ENCODE measurements at regions not wholly inside any gene's neighbourhood (a gene's known extent, or its start where the extent isn't known, plus 50 kb on each side); places are given as distances from the start of the nearest gene placed in this dataset.

DNA sequence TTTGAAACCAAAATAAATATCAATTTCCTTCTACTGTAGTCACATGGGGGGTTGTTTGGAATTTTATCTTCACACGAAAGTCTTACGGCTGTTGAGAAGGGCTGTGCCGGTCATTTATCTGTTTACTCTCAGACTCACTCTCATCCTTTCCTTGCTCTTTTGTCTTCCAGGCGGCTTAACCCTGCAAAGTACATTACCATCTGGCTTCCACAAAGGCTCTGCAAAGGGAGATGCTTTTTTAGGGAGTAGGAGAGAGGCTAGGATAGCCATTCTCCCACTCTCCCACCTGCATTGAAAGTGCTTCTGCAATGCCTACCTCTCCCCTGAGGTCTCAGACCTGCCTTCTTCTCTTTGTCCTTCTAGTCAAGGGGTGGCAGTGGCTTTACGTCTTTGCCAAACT, 247.6 kb downstream of the MEIS1 start:
- Mint-ChIP-seq H3K4me3 (ENCODE audit: unreplicated experiment) (no peak overlapping the region), H3K27ac (ENCODE audit: unreplicated experiment) (no peak overlapping the region), H3K36me3 (ENCODE audit: low read depth, unreplicated experiment) (no peaks in the 10 kb centered on the region), H3K9me3 (ENCODE audit: unreplicated experiment) (no peaks in the 10 kb centered on the region), H3K4me1 (ENCODE audit: unreplicated experiment) (peaks cover 2% of the 10 kb centered on the region), H3K27me3 (ENCODE audit: unreplicated experiment) (no peaks in the 10 kb centered on the region)
- TF ChIP-seq, protein P1, sequence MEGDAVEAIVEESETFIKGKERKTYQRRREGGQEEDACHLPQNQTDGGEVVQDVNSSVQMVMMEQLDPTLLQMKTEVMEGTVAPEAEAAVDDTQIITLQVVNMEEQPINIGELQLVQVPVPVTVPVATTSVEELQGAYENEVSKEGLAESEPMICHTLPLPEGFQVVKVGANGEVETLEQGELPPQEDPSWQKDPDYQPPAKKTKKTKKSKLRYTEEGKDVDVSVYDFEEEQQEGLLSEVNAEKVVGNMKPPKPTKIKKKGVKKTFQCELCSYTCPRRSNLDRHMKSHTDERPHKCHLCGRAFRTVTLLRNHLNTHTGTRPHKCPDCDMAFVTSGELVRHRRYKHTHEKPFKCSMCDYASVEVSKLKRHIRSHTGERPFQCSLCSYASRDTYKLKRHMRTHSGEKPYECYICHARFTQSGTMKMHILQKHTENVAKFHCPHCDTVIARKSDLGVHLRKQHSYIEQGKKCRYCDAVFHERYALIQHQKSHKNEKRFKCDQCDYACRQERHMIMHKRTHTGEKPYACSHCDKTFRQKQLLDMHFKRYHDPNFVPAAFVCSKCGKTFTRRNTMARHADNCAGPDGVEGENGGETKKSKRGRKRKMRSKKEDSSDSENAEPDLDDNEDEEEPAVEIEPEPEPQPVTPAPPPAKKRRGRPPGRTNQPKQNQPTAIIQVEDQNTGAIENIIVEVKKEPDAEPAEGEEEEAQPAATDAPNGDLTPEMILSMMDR (IDR thresholded peaks at IDR 0.05; ENCODE audit: unreplicated experiment): no peak
- no peak for DNase-seq (ENCODE audit: low spot score)

DNA sequence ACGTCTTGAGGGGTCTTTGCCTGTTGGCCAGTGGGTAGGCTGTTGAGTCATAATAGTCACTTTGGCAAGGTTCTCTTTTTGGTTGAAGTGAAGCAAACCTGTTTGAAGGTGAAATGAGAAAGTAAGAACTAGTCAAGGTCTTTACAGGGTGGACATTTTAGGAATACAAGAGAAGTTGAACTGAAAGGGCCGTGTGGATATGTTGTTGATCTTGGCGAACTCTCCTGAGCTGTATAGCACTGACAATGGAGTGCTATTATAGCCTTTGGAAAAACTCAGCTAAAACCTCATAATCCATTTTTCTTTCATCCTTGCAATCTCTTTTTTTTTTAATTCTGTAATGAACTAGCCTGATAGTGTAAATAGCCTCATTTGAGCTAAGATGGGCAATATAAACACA, 248.1 kb downstream of the MEIS1 start:
- no peak for DNase-seq (ENCODE audit: low spot score)
- peaks cover 2% of the 10 kb centered on the region for H3K4me1 Mint-ChIP-seq (ENCODE audit: unreplicated experiment)
- H3K27ac Mint-ChIP-seq (ENCODE audit: unreplicated experiment): no peak overlapping the region
- no peak overlapping the region for H3K4me3 Mint-ChIP-seq (ENCODE audit: unreplicated experiment)
- no peaks in the 10 kb centered on the region for H3K27me3 Mint-ChIP-seq (ENCODE audit: unreplicated experiment)
- TF ChIP-seq, protein P1 (IDR thresholded peaks at IDR 0.05; ENCODE audit: unreplicated experiment): no peak
- no peaks in the 10 kb centered on the region for H3K9me3 Mint-ChIP-seq (ENCODE audit: unreplicated experiment)
- H3K36me3 Mint-ChIP-seq (ENCODE audit: low read depth, unreplicated experiment): no peaks in the 10 kb centered on the region

DNA sequence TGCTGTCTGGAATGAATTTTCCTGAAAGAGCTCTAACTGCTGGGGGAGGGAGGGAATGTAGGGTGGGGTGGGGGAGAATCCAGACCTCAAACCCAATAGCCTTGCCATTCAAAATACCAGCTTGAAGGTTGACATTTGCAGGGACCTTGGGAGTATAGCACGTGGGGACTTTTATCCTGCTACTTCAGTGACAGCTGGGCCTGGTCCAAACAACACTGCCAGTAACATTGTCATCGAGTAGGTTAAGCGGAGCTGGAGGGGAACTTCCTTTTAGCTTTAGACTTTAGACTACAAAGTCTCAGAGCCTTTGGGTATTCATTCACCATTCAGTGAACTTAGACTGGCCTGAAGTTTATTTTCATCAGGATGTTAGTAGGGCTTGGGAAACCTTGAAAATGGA, 248.7 kb downstream of the MEIS1 start:
- H3K9me3 Mint-ChIP-seq (ENCODE audit: unreplicated experiment): no peaks in the 10 kb centered on the region
- no peak overlapping the region for H3K27ac Mint-ChIP-seq (ENCODE audit: unreplicated experiment)
- H3K4me1 Mint-ChIP-seq (ENCODE audit: unreplicated experiment): peaks cover 2% of the 10 kb centered on the region
- no peaks in the 10 kb centered on the region for H3K36me3 Mint-ChIP-seq (ENCODE audit: low read depth, unreplicated experiment)
- H3K4me3 Mint-ChIP-seq (ENCODE audit: unreplicated experiment): no peak overlapping the region
- TF ChIP-seq, protein P1 (IDR thresholded peaks at IDR 0.05; ENCODE audit: unreplicated experiment): no peak
- no peak for DNase-seq (ENCODE audit: low spot score)
- no peaks in the 10 kb centered on the region for H3K27me3 Mint-ChIP-seq (ENCODE audit: unreplicated experiment)

DNA sequence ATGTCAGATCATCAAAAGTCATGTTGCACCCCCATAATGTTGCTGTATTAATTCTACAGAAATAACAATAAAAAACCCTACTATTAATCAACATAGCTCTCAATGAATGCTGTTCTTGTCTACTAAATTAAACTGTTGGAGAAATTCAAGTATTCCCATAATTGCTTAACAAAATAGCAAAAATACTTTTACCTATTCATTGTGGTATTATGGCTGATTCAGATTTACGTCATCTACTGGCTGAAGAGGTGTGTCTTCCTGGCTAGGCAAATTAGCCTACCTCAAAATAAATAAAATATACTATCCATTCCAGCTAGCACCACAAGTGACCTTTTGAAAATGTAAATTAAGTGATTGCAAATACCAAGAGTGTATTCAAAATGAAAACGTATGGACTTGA, 249.4 kb downstream of the MEIS1 start:
- Mint-ChIP-seq H3K27ac (ENCODE audit: unreplicated experiment) (no peak overlapping the region), H3K9me3 (ENCODE audit: unreplicated experiment) (no peaks in the 10 kb centered on the region), H3K4me3 (ENCODE audit: unreplicated experiment) (no peak overlapping the region), H3K4me1 (ENCODE audit: unreplicated experiment) (peaks cover 2% of the 10 kb centered on the region), H3K36me3 (ENCODE audit: low read depth, unreplicated experiment) (no peaks in the 10 kb centered on the region), H3K27me3 (ENCODE audit: unreplicated experiment) (no peaks in the 10 kb centered on the region)
- no peak for DNase-seq (ENCODE audit: low spot score)
- TF ChIP-seq, protein P1 (IDR thresholded peaks at IDR 0.05; ENCODE audit: unreplicated experiment): no peak

DNA sequence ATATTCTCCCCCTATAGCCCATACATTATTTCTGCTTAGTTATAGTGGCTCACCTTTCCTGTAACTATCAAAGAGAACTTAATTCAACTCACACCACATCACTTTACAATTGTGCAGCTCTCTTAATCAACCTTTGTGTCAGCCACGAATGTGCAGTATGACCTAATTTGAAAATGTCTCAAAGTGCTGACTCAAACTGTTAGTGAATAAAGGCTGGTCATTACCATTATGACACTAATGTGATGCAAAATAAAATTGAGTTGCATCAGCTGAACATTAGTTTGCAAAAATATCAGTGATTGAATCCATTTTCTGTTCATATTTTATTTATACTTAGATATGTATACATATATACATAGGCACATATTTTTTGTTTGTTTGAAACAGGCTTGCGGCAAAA, 251.8 kb downstream of the MEIS1 start:
- Mint-ChIP-seq H3K4me1 (ENCODE audit: unreplicated experiment) (peaks cover under 1% of the 10 kb centered on the region), H3K36me3 (ENCODE audit: low read depth, unreplicated experiment) (no peaks in the 10 kb centered on the region), H3K27me3 (ENCODE audit: unreplicated experiment) (no peaks in the 10 kb centered on the region), H3K9me3 (ENCODE audit: unreplicated experiment) (no peaks in the 10 kb centered on the region), H3K4me3 (ENCODE audit: unreplicated experiment) (no peak overlapping the region), H3K27ac (ENCODE audit: unreplicated experiment) (no peak overlapping the region)
- no peak for DNase-seq (ENCODE audit: low spot score)
- TF ChIP-seq, protein P1 (IDR thresholded peaks at IDR 0.05; ENCODE audit: unreplicated experiment): no peak

Data from endothelial cell (in vitro differentiated cells).